Testis (tissue), 2 donors: ENCODE measurements at regions not wholly inside any gene's neighbourhood (a gene's known extent, or its start where the extent isn't known, plus 50 kb on each side); places are given as distances from the start of the nearest gene placed in this dataset.

ENCODE experiments used
- DNase-seq: peaks from one replicate; pipeline ENCODE4 v3.0.0-alpha.2; 2019
- H3K27ac ChIP-seq, 2 donors: fragments of 200-600 bp; sonication (generic); one replicate each; pipeline ENCODE4 v1.5.1; 2019
- H3K27me3 ChIP-seq: fragments of 200-600 bp; sonication (generic); one replicate; pipeline ENCODE4 v1.5.1; 2019
- H3K36me3 ChIP-seq: fragments of 200-600 bp; sonication (generic); one replicate; pipeline ENCODE4 v1.5.1; 2017; ENCODE audit warnings: low read depth; ENCODE audit errors: missing control alignments
- H3K4me1 ChIP-seq: fragments of 200-600 bp; sonication (generic); one replicate; pipeline ENCODE4 v1.5.1; 2019
- H3K4me3 ChIP-seq, 2 donors: fragments of 200-600 bp; sonication (generic); one replicate each; pipeline ENCODE4 v1.5.1; 2017 to 2019
- H3K9me3 ChIP-seq: fragments of 200-600 bp; sonication (generic); one replicate; pipeline ENCODE4 v1.5.1; 2017
- CTCF ChIP-seq, 3 experiments: fragments of 450-650 bp in 2 of 3; fragments of 200-600 bp in 1 of 3; sonication (generic) in 1 of 3; IDR thresholded peaks; one replicate each; pipeline ENCODE4 v1.5.1; 2016 to 2019; ENCODE audit warnings: antibody characterized with exemption in 3 of 3, mild to moderate bottlenecking in 2 of 3, moderate library complexity in 1 of 3
- POLR2A ChIP-seq: fragments of 450-650 bp; IDR thresholded peaks from one replicate; pipeline ENCODE4 v1.6.1; 2017; ENCODE audit warnings: antibody characterized with exemption, mild to moderate bottlenecking, moderate library complexity
- WGBS, 2 donors: methylation state at CpG; one replicate each; pipeline ENCODE4 v1.1.5; 2018; 5-methylcytosine and 5-hydroxymethylcytosine counted together
- intact Hi-C: fragments of 100-400 bp; cut with DNase I; formaldehyde crosslinking; loops from one replicate; pipeline ENCODE4 v1.15.1; 2023; ENCODE audit warnings: low total_unique reads

- H3K4me3 ChIP-seq, result no peak overlapping the region
- H3K4me1 ChIP-seq, result no peaks in the 10 kb centered on the region
- H3K36me3 ChIP-seq, result no peaks in the 10 kb centered on the region
- DNase-seq, result no peak
- intact Hi-C loops, result no loop called here
- TF ChIP-seq POLR2A (no peak), CTCF (IDR thresholded peaks at IDR 0.05) (no peak)
- H3K9me3 ChIP-seq, result no peaks in the 10 kb centered on the region
- WGBS, 2 donors, result 89 to 96% methylated on average over 2 of the region's 2 CpGs
- H3K27ac ChIP-seq, result no peak overlapping the region
- H3K27me3 ChIP-seq, result no peaks in the 10 kb centered on the region
These were observed 628.4 kb upstream of the ALCAM start for GRCh38 chr3:104738271-104738670.

- TF ChIP-seq POLR2A, result no peak
- TF ChIP-seq CTCF (IDR thresholded peaks at IDR 0.05), result no peak
- Histone ChIP-seq H3K27ac (no peak overlapping the region), H3K4me1 (no peaks in the 10 kb centered on the region), H3K4me3 (no peak overlapping the region), H3K27me3 (no peaks in the 10 kb centered on the region), H3K36me3 (no peaks in the 10 kb centered on the region), H3K9me3 (no peaks in the 10 kb centered on the region)
- no peak for DNase-seq
- intact Hi-C loops, result no loop called here
- 93 to 100% methylated on average over 2 to 3 of the region's 3 CpGs for WGBS, 2 donors
These were observed 625.8 kb upstream of the ALCAM start for GRCh38 chr3:104740874-104741379.

GRCh38 chr3:104742044-104742443, 624.7 kb upstream of the ALCAM start:
- Histone ChIP-seq H3K9me3 (no peaks in the 10 kb centered on the region), H3K4me3 (no peak overlapping the region), H3K27ac (no peak overlapping the region), H3K36me3 (no peaks in the 10 kb centered on the region), H3K4me1 (no peaks in the 10 kb centered on the region), H3K27me3 (no peaks in the 10 kb centered on the region)
- intact Hi-C loops, result no loop called here
- WGBS, 2 donors, result 89 to 90% methylated on average over 2 of the region's 2 CpGs
- no peak for TF ChIP-seq CTCF (IDR thresholded peaks at IDR 0.05)
- TF ChIP-seq POLR2A, result no peak
- DNase-seq, result no peak

- TF ChIP-seq POLR2A (no peak), CTCF (IDR thresholded peaks at IDR 0.05) (no peak)
- Histone ChIP-seq H3K27ac (no peak overlapping the region), H3K36me3 (no peaks in the 10 kb centered on the region), H3K4me3 (no peak overlapping the region), H3K4me1 (no peaks in the 10 kb centered on the region), H3K9me3 (no peaks in the 10 kb centered on the region), H3K27me3 (no peaks in the 10 kb centered on the region)
- WGBS, 2 donors, result 71 to 90% methylated on average over 3 of the region's 3 CpGs
- DNase-seq, result no peak
- intact Hi-C loops, result no loop called here
These were observed 621.4 kb upstream of the ALCAM start for GRCh38 chr3:104745313-104745712.

- Histone ChIP-seq H3K4me1 (no peaks in the 10 kb centered on the region), H3K27me3 (no peaks in the 10 kb centered on the region), H3K9me3 (no peaks in the 10 kb centered on the region), H3K27ac (no peak overlapping the region), H3K36me3 (no peaks in the 10 kb centered on the region), H3K4me3 (no peak overlapping the region)
- DNase-seq, result no peak
- intact Hi-C loops, result no loop called here
- TF ChIP-seq CTCF (IDR thresholded peaks at IDR 0.05), result no peak
- TF ChIP-seq POLR2A, result no peak
These were observed 620.7 kb upstream of the ALCAM start for GRCh38 chr3:104746056-104746455.
